WTC11 (cell line): ENCODE measurements at regions not wholly inside any gene's neighbourhood (a gene's known extent, or its start where the extent isn't known, plus 50 kb on each side); places are given as distances from the start of the nearest gene placed in this dataset.

Experiments
- CTCF ChIP-seq: fragments of 200-600 bp; IDR thresholded peaks from 2 replicates; pipeline ENCODE4 v1.8.0; 2022; ENCODE audit warnings: antibody characterized with exemption
- E2F5 ChIP-seq: sonication (generic); formaldehyde crosslinking; IDR thresholded peaks from 2 replicates; pipeline ENCODE4 v1.8.1; 2022; ENCODE audit warnings: mild to moderate bottlenecking, moderate library complexity, missing genetic modification reagents
- FOXK1 ChIP-seq: sonication (generic); formaldehyde crosslinking; IDR thresholded peaks from 2 replicates; pipeline ENCODE4 v1.8.0; 2022; ENCODE audit warnings: mild to moderate bottlenecking, moderate library complexity, missing genetic modification reagents

- TF ChIP-seq CTCF = no peak
- no peak for TF ChIP-seq E2F5 (CRISPR knock-in tag)
- no peak for TF ChIP-seq FOXK1 (CRISPR knock-in tag)
These were observed 266.3 kb upstream of the ECI2 start for GRCh38 chr6:4401408-4402368.
